ENCODE measurements at regions not wholly inside any gene's neighbourhood (a gene's known extent, or its start where the extent isn't known, plus 50 kb on each side); places are given as distances from the start of the nearest gene placed in this dataset.

- no peak for DNase-seq
Measured at GRCh38 chr7:25895792-25896171, 256.2 kb upstream of the NFE2L3 start.

GRCh38 chr7:25897261-25897782 lies 254.7 kb upstream of the NFE2L3 start:
- DNase-seq: no peak

- no peak for DNase-seq
Measured at GRCh38 chr7:25900245-25900644, 251.8 kb upstream of the NFE2L3 start.

GRCh38 chr7:25900877-25901276 lies 251.1 kb upstream of the NFE2L3 start:
- DNase-seq: no peak

GRCh38 chr7:25901658-25902057 lies 250.3 kb upstream of the NFE2L3 start:
- DNase-seq: no peak

GRCh38 chr7:25906003-25906402 lies 246.0 kb upstream of the NFE2L3 start:
- no peak for DNase-seq

- DNase-seq: no peak
Measured at GRCh38 chr7:25906760-25907159, 245.2 kb upstream of the NFE2L3 start.

- DNase-seq: no peak
Measured at GRCh38 chr7:25907214-25907613, 244.8 kb upstream of the NFE2L3 start.

GRCh38 chr7:25907731-25908130 lies 244.3 kb upstream of the NFE2L3 start:
- DNase-seq: no peak

GRCh38 chr7:25908154-25908949 lies 243.6 kb upstream of the NFE2L3 start:
- DNase-seq: no peak

GRCh38 chr7:25911738-25912607 lies 240.0 kb upstream of the NFE2L3 start:
- DNase-seq: no peak

- no peak for DNase-seq
Measured at GRCh38 chr7:25913598-25914224, 238.3 kb upstream of the NFE2L3 start.

GRCh38 chr7:25918731-25919130 lies 233.3 kb upstream of the NFE2L3 start:
- no peak for DNase-seq

- no peak for DNase-seq
Measured at GRCh38 chr7:25922296-25922695, 229.7 kb upstream of the NFE2L3 start.

- DNase-seq: no peak
Measured at GRCh38 chr7:25923741-25924460, 228.1 kb upstream of the NFE2L3 start.

GRCh38 chr7:25926009-25926408 lies 226.0 kb upstream of the NFE2L3 start:
- DNase-seq: no peak

GRCh38 chr7:25926451-25926850 lies 225.5 kb upstream of the NFE2L3 start:
- no peak for DNase-seq

- DNase-seq: no peak
Measured at GRCh38 chr7:25926891-25927625, 224.9 kb upstream of the NFE2L3 start.

GRCh38 chr7:25927626-25927978 lies 224.4 kb upstream of the NFE2L3 start:
- no peak for DNase-seq

GRCh38 chr7:25928549-25929330 lies 223.3 kb upstream of the NFE2L3 start:
- no peak for DNase-seq

GRCh38 chr7:25929448-25929847 lies 222.6 kb upstream of the NFE2L3 start:
- DNase-seq: no peak
